ENCODE measurements at regions not wholly inside any gene's neighbourhood (a gene's known extent, or its start where the extent isn't known, plus 50 kb on each side); places are given as distances from the start of the nearest gene placed in this dataset.

DNA sequence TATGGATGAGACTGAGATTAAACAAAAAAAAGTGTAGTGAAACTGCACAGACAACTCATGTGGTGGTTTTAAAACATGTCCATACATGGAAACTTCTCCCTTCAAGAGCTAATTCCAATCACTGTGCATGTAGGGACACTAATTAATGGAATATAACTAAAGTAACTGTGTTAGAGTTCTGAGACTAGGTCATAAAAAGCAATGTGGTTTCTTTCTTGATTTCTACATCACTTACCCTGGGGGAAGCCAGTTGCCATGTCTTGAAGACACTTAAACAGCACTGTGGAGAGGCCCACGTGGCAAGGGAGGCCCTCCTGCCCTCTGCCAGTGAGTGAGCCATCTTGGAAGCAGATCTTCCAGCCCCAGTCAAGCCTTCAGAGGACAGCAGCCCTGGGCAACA is 118.2 kb upstream of the DST start:
- Histone ChIP-seq H3K27ac (ENCODE audit: low read depth, low read length) (0 out of 2 replicates have a peak overlapping the region, but pooled peaks have one; percentile 1), H3K9me2 (ENCODE audit: insufficient read depth) (no peaks in the 10 kb centered on the region), H3K4me1 (ENCODE audit: control insufficient read depth in 1 of 2, insufficient read depth in 2 of 2, low read length in 2 of 2) (peaks cover 69 to 71% of the 10 kb centered on the region in 2 experiments), H2AFZ (ENCODE audit: low read depth, low read length, poor library complexity, severe bottlenecking) (no peak overlapping the region), H3K9ac (ENCODE audit: low read length) (no peak overlapping the region), H3K4me2 (ENCODE audit: low read length) (no peak overlapping the region), H3K4me3 (replicated peaks in 1 of 2; ENCODE audit: low read depth in 1 of 2, low read length in 2 of 2) (no peak overlapping the region), H4K20me1 (ENCODE audit: insufficient read depth) (no peaks in the 10 kb centered on the region), H3K27me3 (ENCODE audit: insufficient read depth, low read length) (no peaks in the 10 kb centered on the region), H3K9me3 (ENCODE audit: control insufficient read depth in 1 of 2, insufficient read depth in 1 of 2, low read depth in 1 of 2, low read length in 2 of 2) (no peaks in the 10 kb centered on the region), H3K79me2 (ENCODE audit: insufficient read depth, low read length) (peaks cover 93% of the 10 kb centered on the region), H3K36me3 (ENCODE audit: control insufficient read depth in 1 of 2, insufficient read depth in 2 of 2, low read length in 2 of 2) (peaks cover 0 to 5% of the 10 kb centered on the region in 2 experiments; a peak in 1 of 4 replicates)
- intact Hi-C loops (cut with micrococcal nuclease) = no loop called here
- DNase-seq (ENCODE audit: low read depth, low spot score) (no peak), ATAC-seq (no peak)
- TF ChIP-seq SRF (IDR thresholded peaks at IDR 0.05; ENCODE audit: low read depth) (no peak), CBX3 (IDR thresholded peaks at IDR 0.05; ENCODE audit: low read depth) (no peak), FOSL1 (IDR thresholded peaks at IDR 0.05; ENCODE audit: low read depth) (no peak), ELF1 (IDR thresholded peaks at IDR 0.05; ENCODE audit: borderline replicate concordance, low read depth) (no peak), POLR2AphosphoS5 (IDR thresholded peaks at IDR 0.05; ENCODE audit: low read depth, low read length) (no peak), POLR2A (IDR thresholded peaks at IDR 0.05; ENCODE audit: borderline replicate concordance, extremely low read depth, insufficient read depth, insufficient read length) (no peak), TCF7L2 (IDR thresholded peaks at IDR 0.05; ENCODE audit: borderline replicate concordance, extremely low read depth, insufficient read depth, insufficient read length) (no peak), ZNF274 (IDR thresholded peaks at IDR 0.05; ENCODE audit: low read depth, low read length) (no peak), JUND (IDR thresholded peaks at IDR 0.05) (no peak), YY1 (IDR thresholded peaks at IDR 0.05; ENCODE audit: extremely low read depth, insufficient replicate concordance, low read depth, low read length) (no peak), CEBPB (IDR thresholded peaks at IDR 0.05; ENCODE audit: low read depth) (no peak), EZH2phosphoT487 (IDR thresholded peaks at IDR 0.05; ENCODE audit: borderline replicate concordance) (no peak), EGR1 (IDR thresholded peaks at IDR 0.05; ENCODE audit: low read depth) (no peak), SIN3A (IDR thresholded peaks at IDR 0.05; ENCODE audit: low read depth) (no peak), ZFX (IDR thresholded peaks at IDR 0.05) (no peak)
- TF ChIP-seq, protein P1, sequence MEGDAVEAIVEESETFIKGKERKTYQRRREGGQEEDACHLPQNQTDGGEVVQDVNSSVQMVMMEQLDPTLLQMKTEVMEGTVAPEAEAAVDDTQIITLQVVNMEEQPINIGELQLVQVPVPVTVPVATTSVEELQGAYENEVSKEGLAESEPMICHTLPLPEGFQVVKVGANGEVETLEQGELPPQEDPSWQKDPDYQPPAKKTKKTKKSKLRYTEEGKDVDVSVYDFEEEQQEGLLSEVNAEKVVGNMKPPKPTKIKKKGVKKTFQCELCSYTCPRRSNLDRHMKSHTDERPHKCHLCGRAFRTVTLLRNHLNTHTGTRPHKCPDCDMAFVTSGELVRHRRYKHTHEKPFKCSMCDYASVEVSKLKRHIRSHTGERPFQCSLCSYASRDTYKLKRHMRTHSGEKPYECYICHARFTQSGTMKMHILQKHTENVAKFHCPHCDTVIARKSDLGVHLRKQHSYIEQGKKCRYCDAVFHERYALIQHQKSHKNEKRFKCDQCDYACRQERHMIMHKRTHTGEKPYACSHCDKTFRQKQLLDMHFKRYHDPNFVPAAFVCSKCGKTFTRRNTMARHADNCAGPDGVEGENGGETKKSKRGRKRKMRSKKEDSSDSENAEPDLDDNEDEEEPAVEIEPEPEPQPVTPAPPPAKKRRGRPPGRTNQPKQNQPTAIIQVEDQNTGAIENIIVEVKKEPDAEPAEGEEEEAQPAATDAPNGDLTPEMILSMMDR (IDR thresholded peaks at IDR 0.05 in 2 of 3, conservative IDR thresholded peaks at IDR 0.05 in 1 of 3; ENCODE audit: borderline replicate concordance in 1 of 3, insufficient read depth in 1 of 3, low read depth in 2 of 3, low read length in 2 of 3) = no peak
- TF ChIP-seq, protein P2, sequence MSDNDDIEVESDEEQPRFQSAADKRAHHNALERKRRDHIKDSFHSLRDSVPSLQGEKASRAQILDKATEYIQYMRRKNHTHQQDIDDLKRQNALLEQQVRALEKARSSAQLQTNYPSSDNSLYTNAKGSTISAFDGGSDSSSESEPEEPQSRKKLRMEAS (IDR thresholded peaks at IDR 0.05) = no peak
- TF ChIP-seq, protein P3, sequence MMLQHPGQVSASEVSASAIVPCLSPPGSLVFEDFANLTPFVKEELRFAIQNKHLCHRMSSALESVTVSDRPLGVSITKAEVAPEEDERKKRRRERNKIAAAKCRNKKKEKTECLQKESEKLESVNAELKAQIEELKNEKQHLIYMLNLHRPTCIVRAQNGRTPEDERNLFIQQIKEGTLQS (IDR thresholded peaks at IDR 0.05) = no peak
- TF ChIP-seq, protein P4, sequence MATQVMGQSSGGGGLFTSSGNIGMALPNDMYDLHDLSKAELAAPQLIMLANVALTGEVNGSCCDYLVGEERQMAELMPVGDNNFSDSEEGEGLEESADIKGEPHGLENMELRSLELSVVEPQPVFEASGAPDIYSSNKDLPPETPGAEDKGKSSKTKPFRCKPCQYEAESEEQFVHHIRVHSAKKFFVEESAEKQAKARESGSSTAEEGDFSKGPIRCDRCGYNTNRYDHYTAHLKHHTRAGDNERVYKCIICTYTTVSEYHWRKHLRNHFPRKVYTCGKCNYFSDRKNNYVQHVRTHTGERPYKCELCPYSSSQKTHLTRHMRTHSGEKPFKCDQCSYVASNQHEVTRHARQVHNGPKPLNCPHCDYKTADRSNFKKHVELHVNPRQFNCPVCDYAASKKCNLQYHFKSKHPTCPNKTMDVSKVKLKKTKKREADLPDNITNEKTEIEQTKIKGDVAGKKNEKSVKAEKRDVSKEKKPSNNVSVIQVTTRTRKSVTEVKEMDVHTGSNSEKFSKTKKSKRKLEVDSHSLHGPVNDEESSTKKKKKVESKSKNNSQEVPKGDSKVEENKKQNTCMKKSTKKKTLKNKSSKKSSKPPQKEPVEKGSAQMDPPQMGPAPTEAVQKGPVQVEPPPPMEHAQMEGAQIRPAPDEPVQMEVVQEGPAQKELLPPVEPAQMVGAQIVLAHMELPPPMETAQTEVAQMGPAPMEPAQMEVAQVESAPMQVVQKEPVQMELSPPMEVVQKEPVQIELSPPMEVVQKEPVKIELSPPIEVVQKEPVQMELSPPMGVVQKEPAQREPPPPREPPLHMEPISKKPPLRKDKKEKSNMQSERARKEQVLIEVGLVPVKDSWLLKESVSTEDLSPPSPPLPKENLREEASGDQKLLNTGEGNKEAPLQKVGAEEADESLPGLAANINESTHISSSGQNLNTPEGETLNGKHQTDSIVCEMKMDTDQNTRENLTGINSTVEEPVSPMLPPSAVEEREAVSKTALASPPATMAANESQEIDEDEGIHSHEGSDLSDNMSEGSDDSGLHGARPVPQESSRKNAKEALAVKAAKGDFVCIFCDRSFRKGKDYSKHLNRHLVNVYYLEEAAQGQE (IDR thresholded peaks at IDR 0.05; ENCODE audit: low read depth) = no peak
- ChIA-PET RAD21 (ENCODE audit: low non-redundant PET in 1 of 2, low total read pairs in 2 of 2, uncharacterized antibody in 2 of 2, unreplicated experiment in 2 of 2) (no interaction called here), POLR2A (no interaction called here), CTCF (interaction anchor here (0.8 to 1.4 kb wide), 2 partner anchors 115 to 123 kb away, joined by 3 read pairs; no protein-coding TSS in a partner anchor)
- BruUV-seq (replicated peaks) = no TSS peak
